Mesenchymal stem cell (in vitro differentiated cells and primary cell): ENCODE measurements at regions not wholly inside any gene's neighbourhood (a gene's known extent, or its start where the extent isn't known, plus 50 kb on each side); places are given as distances from the start of the nearest gene placed in this dataset.
"Not testable (repeated sequence)": the region's sequence is repeated elsewhere in the genome, so short reads cannot be mapped to it uniquely, and the experiment has no call there.

ENCODE experiments used
- DNase-seq: peaks from one replicate; pipeline ENCODE4 v3.0.0-alpha.2; 2013
- H2AFZ ChIP-seq: one replicate; pipeline ENCODE4 v1.6.1; 2013; ENCODE audit warnings: low read depth, mild to moderate bottlenecking, control low read depth, inconsistent platforms, low read length, moderate library complexity
- H2AK5ac ChIP-seq: 2 replicates; pipeline ENCODE4 v1.6.1; 2013; ENCODE audit warnings: low read length, moderate library complexity, mild to moderate bottlenecking, inconsistent platforms; ENCODE audit not compliant: severe bottlenecking
- H2BK120ac ChIP-seq: one replicate; pipeline ENCODE4 v1.6.1; 2013; ENCODE audit warnings: low read depth, mild to moderate bottlenecking, inconsistent platforms, low read length, moderate library complexity
- H2BK12ac ChIP-seq, 2 experiments: one replicate each; pipeline ENCODE4 v1.6.1; 2013; ENCODE audit warnings: inconsistent platforms in 2 of 2, low read length in 2 of 2, mild to moderate bottlenecking in 2 of 2, moderate library complexity in 2 of 2, control low read depth in 1 of 2
- H2BK15ac ChIP-seq: one replicate; pipeline ENCODE4 v1.6.1; 2013; ENCODE audit warnings: mild to moderate bottlenecking, low read depth, inconsistent platforms; ENCODE audit not compliant: poor library complexity, severe bottlenecking
- H2BK5ac ChIP-seq: 2 replicates; pipeline ENCODE4 v1.6.1; 2013; ENCODE audit warnings: low read depth, mild to moderate bottlenecking, low read length, control low read depth, inconsistent platforms; ENCODE audit not compliant: poor library complexity, severe bottlenecking
- H3K14ac ChIP-seq, 2 experiments: one replicate each; pipeline ENCODE4 v1.6.1; 2013; ENCODE audit warnings: inconsistent platforms in 2 of 2, low read length in 2 of 2, control low read depth in 1 of 2, mild to moderate bottlenecking in 1 of 2, moderate library complexity in 1 of 2
- H3K18ac ChIP-seq, 2 experiments: one replicate each; pipeline ENCODE4 v1.6.1; 2013; ENCODE audit warnings: inconsistent platforms in 2 of 2, low read length in 2 of 2, control low read depth in 1 of 2, low read depth in 1 of 2, mild to moderate bottlenecking in 1 of 2
- H3K23ac ChIP-seq, 2 experiments: one replicate each; pipeline ENCODE4 v1.6.1; 2013; ENCODE audit warnings: inconsistent platforms in 2 of 2, low read length in 2 of 2, mild to moderate bottlenecking in 2 of 2, moderate library complexity in 2 of 2, control low read depth in 1 of 2
- H3K27ac ChIP-seq: 2 replicates; pipeline ENCODE4 v1.5.1; 2013; ENCODE audit warnings: mild to moderate bottlenecking, moderate library complexity, low read length, control low read depth, inconsistent platforms; ENCODE audit not compliant: poor library complexity, severe bottlenecking
- H3K27me3 ChIP-seq, 2 experiments: 2 replicates each; pipeline versions ENCODE4 v1.6.1 to v1.7.0; 2013; ENCODE audit warnings: low read length in 2 of 2, mild to moderate bottlenecking in 2 of 2, moderate library complexity in 2 of 2, control low read depth in 1 of 2, inconsistent platforms in 1 of 2; ENCODE audit not compliant: control insufficient read depth in 1 of 2, insufficient read depth in 1 of 2
- H3K36me3 ChIP-seq, 2 experiments: 2 replicates each; pipeline versions ENCODE4 v1.6.1 to v1.7.0; 2013; ENCODE audit warnings: low read length in 2 of 2, control low read depth in 1 of 2, inconsistent platforms in 1 of 2, low read depth in 1 of 2, mild to moderate bottlenecking in 1 of 2; ENCODE audit not compliant: insufficient read depth in 2 of 2, control insufficient read depth in 1 of 2
- H3K4ac ChIP-seq, 2 experiments: one replicate each; pipeline ENCODE4 v1.6.1; 2013; ENCODE audit warnings: inconsistent platforms in 2 of 2, low read length in 2 of 2, mild to moderate bottlenecking in 2 of 2, moderate library complexity in 2 of 2, control low read depth in 1 of 2, low read depth in 1 of 2
- H3K4me1 ChIP-seq: 2 replicates; pipeline ENCODE4 v1.6.1; 2013; ENCODE audit warnings: low read depth, low read length, control low read depth; ENCODE audit not compliant: control insufficient read depth, insufficient read depth
- H3K4me2 ChIP-seq: 2 replicates; pipeline ENCODE4 v1.6.1; 2013; ENCODE audit warnings: low read length, mild to moderate bottlenecking, inconsistent platforms; ENCODE audit not compliant: poor library complexity, severe bottlenecking
- H3K4me3 ChIP-seq, 2 experiments: 2 replicates each; pipeline versions ENCODE4 v1.5.1 to v1.7.0; 2013; ENCODE audit warnings: low read length in 2 of 2, mild to moderate bottlenecking in 2 of 2, control low read depth in 1 of 2, low read depth in 1 of 2; ENCODE audit not compliant: insufficient read depth in 1 of 2
- H3K79me1 ChIP-seq: replicated peaks from 2 replicates; pipeline ENCODE4 v1.6.1; 2013; ENCODE audit warnings: mild to moderate bottlenecking, control low read depth, low read length, inconsistent platforms; ENCODE audit not compliant: poor library complexity, severe bottlenecking
- H3K9ac ChIP-seq: 2 replicates; pipeline ENCODE4 v1.7.0; 2013; ENCODE audit warnings: mild to moderate bottlenecking, low read length, moderate library complexity
- H3K9me3 ChIP-seq: 2 replicates; pipeline ENCODE4 v1.7.0; 2013; ENCODE audit warnings: mild to moderate bottlenecking, low read length; ENCODE audit not compliant: control insufficient read depth
- H4K8ac ChIP-seq: one replicate; pipeline ENCODE4 v1.6.1; 2013; ENCODE audit warnings: inconsistent platforms, mild to moderate bottlenecking, low read length, moderate library complexity
- H4K91ac ChIP-seq: one replicate; pipeline ENCODE4 v1.6.1; 2013; ENCODE audit warnings: mild to moderate bottlenecking, low read length, inconsistent platforms
- WGBS: methylation state at CpG from one replicate; pipeline ENCODE4 v1.1.7; 2013; ENCODE audit warnings: mixed read lengths; 5-methylcytosine and 5-hydroxymethylcytosine counted together

DNA sequence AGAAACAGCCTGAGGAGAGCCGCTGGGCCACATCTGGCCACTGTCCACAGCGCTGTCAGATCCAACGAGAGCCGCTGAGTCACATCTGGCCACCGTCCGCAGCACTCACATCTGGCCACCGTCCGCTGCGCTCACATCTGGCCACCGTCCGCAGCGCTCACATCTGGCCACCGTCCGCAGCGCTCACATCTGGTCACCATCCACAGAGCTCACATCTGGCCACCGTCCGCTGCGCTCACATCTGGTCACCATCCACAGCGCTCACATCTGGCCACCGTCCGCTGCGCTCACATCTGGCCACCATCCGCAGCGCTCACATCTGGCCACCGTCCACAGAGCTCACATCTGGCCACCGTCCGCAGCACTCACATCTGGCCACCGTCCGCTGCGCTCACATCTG, 549.3 kb upstream of the B3GAT1 start:
- not testable (repeated sequence) for H3K23ac ChIP-seq, H4K91ac ChIP-seq, H2AK5ac ChIP-seq, H2BK120ac ChIP-seq, H3K4me1 ChIP-seq, H2AFZ ChIP-seq, H3K18ac ChIP-seq, H3K4ac ChIP-seq, H3K36me3 ChIP-seq, H2BK5ac ChIP-seq, H3K27ac ChIP-seq, H2BK15ac ChIP-seq, H3K79me1 ChIP-seq, H4K8ac ChIP-seq, DNase-seq, H3K4me2 ChIP-seq, H3K4me3 ChIP-seq, H3K27me3 ChIP-seq, H3K9me3 ChIP-seq, H3K14ac ChIP-seq, H3K9ac ChIP-seq, H2BK12ac ChIP-seq
- WGBS = 96% methylated on average over 27 of the region's 30 CpGs

DNA sequence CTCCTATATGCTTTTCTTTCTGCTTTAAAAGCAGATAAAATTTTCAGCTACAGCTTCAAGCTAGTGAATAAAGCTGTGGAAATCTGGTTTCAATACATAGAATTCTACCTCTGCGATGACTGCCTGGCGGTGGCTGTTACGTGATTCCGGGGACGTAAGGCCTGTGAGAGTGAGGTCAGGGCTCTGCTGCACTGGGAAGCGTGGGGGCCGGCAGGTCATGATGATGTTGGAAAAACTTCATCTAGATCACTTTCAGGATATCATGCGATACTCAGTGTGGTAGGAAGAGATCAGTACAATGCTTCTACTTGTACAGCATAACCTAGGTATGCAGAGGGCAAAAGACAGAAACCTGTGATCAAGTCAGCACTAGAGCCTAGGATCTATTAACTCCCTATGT, 546.8 kb upstream of the B3GAT1 start:
- H2BK12ac ChIP-seq = no peak overlapping the region
- H3K9ac ChIP-seq = no peak overlapping the region
- no peak overlapping the region for H2BK120ac ChIP-seq
- H3K4ac ChIP-seq = no peak overlapping the region
- no peak overlapping the region for H2BK15ac ChIP-seq
- no peak overlapping the region for H2AFZ ChIP-seq
- DNase-seq = no peak
- no peak overlapping the region for H3K4me3 ChIP-seq
- H4K8ac ChIP-seq = no peak overlapping the region
- no peak overlapping the region for H2BK5ac ChIP-seq
- no peaks in the 10 kb centered on the region for H3K36me3 ChIP-seq
- no peak overlapping the region for H4K91ac ChIP-seq
- no peak overlapping the region for H3K23ac ChIP-seq
- no peak overlapping the region for H3K27ac ChIP-seq
- no peak overlapping the region for H3K18ac ChIP-seq
- no peak overlapping the region for H3K14ac ChIP-seq
- H3K9me3 ChIP-seq = no peaks in the 10 kb centered on the region
- WGBS = 91% methylated on average over 8 of the region's 8 CpGs
- no peak overlapping the region for H2AK5ac ChIP-seq
- H3K4me2 ChIP-seq = no peak overlapping the region
- H3K4me1 ChIP-seq = no peaks in the 10 kb centered on the region
- no peaks in the 10 kb centered on the region for H3K79me1 ChIP-seq
- H3K27me3 ChIP-seq = peaks cover 0 to 5% of the 10 kb centered on the region in 2 experiments

DNA sequence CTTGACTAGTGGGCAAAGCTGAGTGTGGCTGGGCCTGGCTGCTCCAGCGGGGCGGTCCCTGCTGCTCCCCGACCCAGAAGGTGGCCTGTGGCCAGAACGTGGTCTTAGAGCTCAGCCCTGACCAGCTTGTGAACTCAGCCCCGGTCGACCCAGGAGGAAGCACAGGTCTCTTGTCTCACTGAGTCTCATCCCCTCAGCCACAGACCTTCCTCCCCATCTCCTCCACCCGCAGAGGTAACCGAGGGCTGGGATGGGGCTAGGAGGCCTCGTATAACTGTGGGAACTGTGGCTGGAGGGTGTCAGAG, 546.2 kb upstream of the B3GAT1 start:
- no peak overlapping the region for H3K9ac ChIP-seq
- no peaks in the 10 kb centered on the region for H3K79me1 ChIP-seq
- H3K9me3 ChIP-seq = no peaks in the 10 kb centered on the region
- no peak overlapping the region for H2BK5ac ChIP-seq
- H3K27me3 ChIP-seq = peaks cover 0 to 5% of the 10 kb centered on the region in 2 experiments
- WGBS = 96% methylated on average over 3 of the region's 9 CpGs
- H2BK120ac ChIP-seq = no peak overlapping the region
- no peak overlapping the region for H3K23ac ChIP-seq
- no peak overlapping the region for H4K8ac ChIP-seq
- H3K14ac ChIP-seq = no peak overlapping the region
- no peak overlapping the region for H3K4ac ChIP-seq
- H3K36me3 ChIP-seq = no peaks in the 10 kb centered on the region
- H4K91ac ChIP-seq = no peak overlapping the region
- H2AK5ac ChIP-seq = no peak overlapping the region
- no peak overlapping the region for H3K4me3 ChIP-seq
- no peak overlapping the region for H2BK15ac ChIP-seq
- H2BK12ac ChIP-seq = no peak overlapping the region
- no peak overlapping the region for H3K4me2 ChIP-seq
- no peaks in the 10 kb centered on the region for H3K4me1 ChIP-seq
- no peak overlapping the region for H3K27ac ChIP-seq
- DNase-seq = no peak
- no peak overlapping the region for H3K18ac ChIP-seq
- H2AFZ ChIP-seq = no peak overlapping the region

DNA sequence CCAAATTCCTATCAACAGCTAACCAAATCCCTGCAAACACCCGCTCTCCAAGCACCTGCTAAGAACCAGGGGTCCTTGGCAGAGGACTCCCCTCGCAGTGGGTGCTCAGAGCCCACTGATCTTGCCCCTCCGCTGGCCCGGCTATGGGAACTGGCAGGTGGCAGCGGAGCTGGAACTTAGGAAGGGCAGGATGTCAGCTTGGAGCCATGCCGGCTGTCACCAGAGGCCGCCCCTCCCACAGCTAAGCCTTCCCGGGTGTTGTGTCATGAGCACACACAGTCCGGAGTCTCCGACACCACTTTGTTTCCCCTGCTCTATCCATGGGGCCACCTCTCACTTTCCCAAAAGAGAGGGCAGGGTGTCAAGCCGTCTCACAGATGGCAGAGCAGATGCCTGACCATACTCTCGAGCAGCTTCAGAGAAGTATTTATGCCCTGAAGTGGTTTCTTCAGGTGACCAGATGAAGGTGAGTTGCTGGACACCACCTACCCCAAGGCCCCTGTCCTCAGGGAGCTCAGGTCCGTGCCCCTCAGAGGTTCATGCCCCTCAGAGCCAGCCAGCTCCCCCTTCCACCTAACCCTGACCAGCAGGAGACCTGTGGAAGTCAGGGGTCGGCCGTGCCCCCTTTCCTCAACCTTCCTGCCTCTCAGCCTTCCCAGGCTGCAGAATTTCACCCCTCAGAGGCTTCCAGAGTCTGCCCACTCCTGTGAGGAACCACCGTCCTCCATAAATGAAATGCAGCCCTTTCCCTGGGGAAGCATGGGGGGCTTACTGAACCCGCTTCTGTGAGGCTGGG, 545.7 kb upstream of the B3GAT1 start:
- Histone ChIP-seq H3K27me3 (peaks cover 0 to 5% of the 10 kb centered on the region in 2 experiments), H3K18ac (no peak overlapping the region), H2AK5ac (no peak overlapping the region), H2BK5ac (no peak overlapping the region), H2BK15ac (no peak overlapping the region), H3K9me3 (no peaks in the 10 kb centered on the region), H2BK12ac (no peak overlapping the region), H2AFZ (no peak overlapping the region), H3K9ac (no peak overlapping the region), H3K23ac (no peak overlapping the region), H3K4ac (no peak overlapping the region), H2BK120ac (no peak overlapping the region), H3K4me2 (no peak overlapping the region), H3K27ac (no peak overlapping the region), H4K91ac (no peak overlapping the region), H3K4me1 (no peaks in the 10 kb centered on the region), H3K4me3 (no peak overlapping the region), H3K36me3 (no peaks in the 10 kb centered on the region), H3K14ac (no peak overlapping the region), H4K8ac (no peak overlapping the region), H3K79me1 (no peaks in the 10 kb centered on the region)
- WGBS = 83% methylated on average over 17 of the region's 17 CpGs
- DNase-seq = no peak
